CD4-positive, alpha-beta T cell (primary cell): ENCODE measurements at regions not wholly inside any gene's neighbourhood (a gene's known extent, or its start where the extent isn't known, plus 50 kb on each side); places are given as distances from the start of the nearest gene placed in this dataset.
A peak's percentile ranks its signal among the peaks of the same experiment; 100 is the strongest.

Experiments
- ATAC-seq: fragments of 200-7000 bp; cut with Tn5 transposase; one replicate; pipeline ENCODE4 v1.10.0; 2022; ENCODE audit warnings: mild to moderate bottlenecking; ENCODE audit not compliant: poor library complexity
- CTCF ChIA-PET: fragments of 350-600 bp; sonication (Branson Sonifier 250); formaldehyde crosslinking; loops from one replicate; lab custom pipeline; 2021; ENCODE audit warnings: antibody characterized with exemption, inconsistent platforms; lab: Charles Lee
- POLR2A ChIA-PET: fragments of 350-600 bp; sonication (Branson Sonifier 250); formaldehyde crosslinking; loops from one replicate; lab custom pipeline; 2021; ENCODE audit warnings: antibody characterized with exemption, inconsistent platforms; lab: Charles Lee
- DNase-seq, 14 experiments: peaks; one replicate each; pipeline ENCODE4 v3.0.0-alpha.2; 2013 to 2020; ENCODE audit warnings: mixed read lengths in 2 of 14
- H3K27ac ChIP-seq, 2 donors: one replicate each; pipeline versions ENCODE4 v1.5.1 to v1.7.0; 2013; ENCODE audit warnings: low read length in 2 of 2, low read depth in 1 of 2, mild to moderate bottlenecking in 1 of 2
- H3K27me3 ChIP-seq, 2 experiments: 1 replicate in 1 of 2; 2 replicates in 1 of 2; pipeline versions ENCODE4 v1.6.1 to v1.7.0; 2013; ENCODE audit warnings: low read length in 2 of 2, control low read depth in 1 of 2, mild to moderate bottlenecking in 1 of 2, moderate library complexity in 1 of 2; ENCODE audit not compliant: insufficient read depth in 2 of 2, control insufficient read depth in 1 of 2
- H3K36me3 ChIP-seq: one replicate; pipeline ENCODE4 v1.6.1; 2013; ENCODE audit warnings: low read length, control low read depth; ENCODE audit not compliant: insufficient read depth
- H3K4me1 ChIP-seq: one replicate; pipeline ENCODE4 v1.6.1; 2013; ENCODE audit warnings: low read length, control low read depth; ENCODE audit not compliant: insufficient read depth
- H3K4me3 ChIP-seq: one replicate; pipeline ENCODE4 v1.5.1; 2013; ENCODE audit warnings: mild to moderate bottlenecking, low read length, moderate library complexity
- H3K9me3 ChIP-seq, 2 experiments: 1 replicate in 1 of 2; 2 replicates in 1 of 2; pipeline versions ENCODE4 v1.6.1 to v1.7.0; 2013; ENCODE audit warnings: low read length in 2 of 2, mild to moderate bottlenecking in 2 of 2, control low read depth in 1 of 2, moderate library complexity in 1 of 2; ENCODE audit not compliant: control insufficient read depth in 1 of 2, insufficient read depth in 1 of 2
- H3K27ac Mint-ChIP-seq: one replicate; pipeline ENCODE4 v1.8.0; 2020; ENCODE audit warnings: mixed read lengths
- H3K27me3 Mint-ChIP-seq: one replicate; pipeline ENCODE4 v1.8.0; 2021; ENCODE audit warnings: mixed read lengths
- H3K36me3 Mint-ChIP-seq: one replicate; pipeline ENCODE4 v1.8.0; 2021; ENCODE audit warnings: low read depth, mixed read lengths
- H3K4me1 Mint-ChIP-seq: one replicate; pipeline ENCODE4 v1.8.0; 2021; ENCODE audit warnings: low read depth, mixed read lengths
- H3K4me3 Mint-ChIP-seq: one replicate; pipeline ENCODE4 v1.8.0; 2020; ENCODE audit warnings: mild to moderate bottlenecking, mixed read lengths
- H3K9me3 Mint-ChIP-seq: one replicate; pipeline ENCODE4 v1.8.0; 2020; ENCODE audit warnings: mixed read lengths
- intact Hi-C, 2 experiments: fragments of 100-400 bp; cut with DNase I in 1 of 2; cut with micrococcal nuclease in 1 of 2; formaldehyde crosslinking; loops; one replicate each; pipeline versions ENCODE4 v1.15.1 to v1.9.0; 2023 to 2025; cut with DNase I, micrococcal nuclease
- TF ChIP-seq, protein P1 (sequence below): fragments of 200-600 bp; IDR thresholded peaks from one replicate; pipeline ENCODE4 v1.8.0; 2022; ENCODE audit warnings: antibody characterized with exemption, mild to moderate bottlenecking

DNA sequence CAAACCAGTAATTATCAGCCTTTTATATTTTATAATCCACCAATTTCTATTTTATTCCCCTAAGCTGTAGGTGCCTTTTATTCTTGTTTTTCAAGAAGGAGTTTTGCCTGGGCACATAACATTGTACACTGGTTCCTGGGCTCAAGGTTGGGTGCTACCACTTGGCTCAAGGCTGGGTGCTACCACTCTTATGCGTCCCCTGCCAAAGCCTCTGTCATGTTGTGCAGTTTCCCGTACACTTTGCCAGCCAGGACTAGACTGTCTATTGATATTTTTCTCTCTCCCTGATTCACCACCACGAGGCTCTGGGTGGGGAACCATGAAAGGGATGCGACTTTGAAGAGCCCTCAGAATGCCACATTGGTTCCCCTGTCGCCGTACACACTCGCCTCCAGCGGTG is 52.5 kb upstream of the VASH1 start:
- DNase-seq: no peak
- ATAC-seq: no peak
- POLR2A ChIA-PET: no interaction called here
- TF ChIP-seq, protein P1, sequence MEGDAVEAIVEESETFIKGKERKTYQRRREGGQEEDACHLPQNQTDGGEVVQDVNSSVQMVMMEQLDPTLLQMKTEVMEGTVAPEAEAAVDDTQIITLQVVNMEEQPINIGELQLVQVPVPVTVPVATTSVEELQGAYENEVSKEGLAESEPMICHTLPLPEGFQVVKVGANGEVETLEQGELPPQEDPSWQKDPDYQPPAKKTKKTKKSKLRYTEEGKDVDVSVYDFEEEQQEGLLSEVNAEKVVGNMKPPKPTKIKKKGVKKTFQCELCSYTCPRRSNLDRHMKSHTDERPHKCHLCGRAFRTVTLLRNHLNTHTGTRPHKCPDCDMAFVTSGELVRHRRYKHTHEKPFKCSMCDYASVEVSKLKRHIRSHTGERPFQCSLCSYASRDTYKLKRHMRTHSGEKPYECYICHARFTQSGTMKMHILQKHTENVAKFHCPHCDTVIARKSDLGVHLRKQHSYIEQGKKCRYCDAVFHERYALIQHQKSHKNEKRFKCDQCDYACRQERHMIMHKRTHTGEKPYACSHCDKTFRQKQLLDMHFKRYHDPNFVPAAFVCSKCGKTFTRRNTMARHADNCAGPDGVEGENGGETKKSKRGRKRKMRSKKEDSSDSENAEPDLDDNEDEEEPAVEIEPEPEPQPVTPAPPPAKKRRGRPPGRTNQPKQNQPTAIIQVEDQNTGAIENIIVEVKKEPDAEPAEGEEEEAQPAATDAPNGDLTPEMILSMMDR: no peak
- H3K4me1 ChIP-seq: no peaks in the 10 kb centered on the region
- no peak overlapping the region for H3K4me3 ChIP-seq
- no peaks in the 10 kb centered on the region for H3K9me3 ChIP-seq
- Mint-ChIP-seq H3K27ac (no peak overlapping the region), H3K4me1 (no peaks in the 10 kb centered on the region), H3K27me3 (peaks cover 22% of the 10 kb centered on the region), H3K36me3 (no peaks in the 10 kb centered on the region), H3K4me3 (no peak overlapping the region), H3K9me3 (no peaks in the 10 kb centered on the region)
- no peaks in the 10 kb centered on the region for H3K36me3 ChIP-seq
- CTCF ChIA-PET: no interaction called here
- H3K27ac ChIP-seq: no peak overlapping the region
- H3K27me3 ChIP-seq: peaks cover 0 to 9% of the 10 kb centered on the region in 2 experiments
- intact Hi-C loops: no loop called here

DNA sequence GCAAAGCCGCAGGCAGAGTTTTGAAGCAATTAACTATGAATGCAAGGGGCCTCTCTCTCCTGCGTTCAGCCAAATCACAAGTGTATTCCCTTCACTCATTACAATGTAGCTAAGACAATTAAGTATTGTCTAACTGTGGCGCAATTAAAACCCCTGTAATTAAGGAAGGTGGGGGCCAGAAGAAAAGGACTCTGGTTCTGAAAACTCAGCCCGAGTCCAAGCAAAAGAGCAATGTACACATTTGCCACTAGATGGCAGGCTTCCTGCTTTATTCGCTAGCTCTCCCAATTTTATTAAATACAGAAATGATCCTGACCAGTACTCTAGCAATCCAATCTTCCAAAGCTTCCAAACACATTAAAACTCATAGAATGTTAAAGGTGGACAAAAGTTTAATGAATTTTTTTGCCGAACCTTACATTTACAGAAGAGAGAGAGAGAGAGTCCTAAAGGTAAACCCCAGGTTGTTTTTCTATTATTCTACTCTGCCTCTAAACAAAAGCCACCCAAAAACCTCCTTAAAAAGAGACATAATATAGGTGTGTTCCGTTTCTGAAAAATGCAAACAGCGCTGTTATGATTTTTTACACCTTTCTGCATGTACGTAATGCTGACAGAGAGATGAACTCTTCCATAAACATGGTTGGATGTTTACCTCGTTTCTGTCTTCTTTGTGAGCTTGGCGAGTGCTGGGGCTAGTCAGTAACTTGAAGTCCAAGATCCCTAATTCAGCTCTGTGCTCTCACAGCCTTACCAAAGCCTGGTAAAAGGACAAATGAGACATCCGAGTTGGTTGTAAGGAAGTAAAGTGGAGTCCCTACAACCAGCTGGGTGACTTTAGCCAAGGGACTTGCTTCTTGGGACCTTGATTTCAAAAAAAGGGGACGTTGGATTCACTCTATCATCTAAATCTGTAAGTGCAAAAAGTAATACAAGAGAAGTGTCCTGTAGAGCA is 50.9 kb upstream of the VASH1 start:
- TF ChIP-seq, protein P1: peak; percentile 89
- Histone ChIP-seq H3K27ac (no peak overlapping the region), H3K36me3 (no peaks in the 10 kb centered on the region), H3K4me3 (no peak overlapping the region), H3K9me3 (no peaks in the 10 kb centered on the region), H3K27me3 (peaks cover 0 to 5% of the 10 kb centered on the region in 2 experiments), H3K4me1 (no peaks in the 10 kb centered on the region)
- intact Hi-C loops: loop anchor here (1.0 to 10.0 kb wide), 10 partner anchors 57 to 604 kb away; no protein-coding TSS in a partner anchor
- peak; percentile 55 for ATAC-seq
- H3K36me3 Mint-ChIP-seq: no peaks in the 10 kb centered on the region
- peaks cover 22% of the 10 kb centered on the region for H3K27me3 Mint-ChIP-seq
- ChIA-PET POLR2A (no interaction called here), CTCF (interaction anchor here (0.6 to 3.0 kb wide), 13 partner anchors 9 to 1025 kb away, joined by 3 to 30 read pairs (median 4); partner anchors contain the start of gene ANGEL1)
- DNase-seq: peak in 7 of 14 experiments; percentile 9 to 71 (median 42)
- no peaks in the 10 kb centered on the region for H3K9me3 Mint-ChIP-seq
- H3K4me3 Mint-ChIP-seq: no peak overlapping the region
- H3K27ac Mint-ChIP-seq: no peak overlapping the region
- H3K4me1 Mint-ChIP-seq: no peaks in the 10 kb centered on the region
